ENCODE measurements at regions not wholly inside any gene's neighbourhood (a gene's known extent, or its start where the extent isn't known, plus 50 kb on each side); places are given as distances from the start of the nearest gene placed in this dataset.

DNA sequence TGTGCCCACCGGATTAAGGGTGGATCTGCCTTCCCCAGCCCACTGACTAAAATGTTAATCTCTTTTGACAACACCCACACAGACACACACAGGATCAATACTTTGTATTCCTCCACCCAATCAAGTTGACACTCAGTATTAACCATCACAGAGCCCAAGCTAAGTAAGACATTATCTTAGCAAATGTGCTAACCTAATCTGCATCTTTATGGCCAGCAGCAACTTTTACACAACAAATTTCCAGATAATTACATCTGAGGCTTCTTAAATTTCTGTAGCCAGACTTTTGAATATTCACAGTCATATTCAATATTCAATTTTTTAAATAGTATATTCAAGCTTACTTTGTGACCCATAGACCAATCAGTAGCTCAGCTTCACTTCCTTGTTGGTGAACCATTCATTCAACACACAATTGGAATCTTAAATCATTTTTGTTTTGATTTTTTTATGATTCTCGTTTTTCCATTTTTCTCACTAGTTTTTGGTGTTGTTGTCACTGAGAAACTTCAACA lies 594.2 kb downstream of the IPMK start:
- CTCF ChIA-PET = interaction anchor here (1.3 to 3.0 kb wide), 2 partner anchors 15 to 16 kb away, joined by 5 to 10 read pairs; no protein-coding TSS in a partner anchor

DNA sequence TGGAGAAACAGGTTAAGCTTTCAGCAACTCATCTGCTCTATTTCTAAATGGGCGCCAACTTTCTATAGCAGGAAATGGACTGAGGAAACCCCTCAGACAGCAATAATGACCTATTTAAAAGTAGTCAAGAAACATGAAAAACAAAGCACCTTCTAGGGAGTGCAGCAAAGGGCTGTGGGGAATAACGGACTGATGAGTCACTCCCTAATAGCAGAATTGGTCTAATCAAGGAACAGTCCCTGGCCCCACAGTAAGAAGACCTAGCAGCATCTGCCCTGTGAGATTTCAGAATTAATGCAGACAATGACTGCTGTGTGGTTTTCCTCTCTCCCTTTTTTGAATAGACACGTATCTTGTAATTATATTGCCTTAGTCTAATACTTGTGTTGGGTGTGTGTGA lies 602.9 kb downstream of the IPMK start:
- ChIA-PET RAD21 (ENCODE audit: unreplicated experiment) (no interaction called here), CTCF (no interaction called here), SMC1A (ENCODE audit: uncharacterized antibody, unreplicated experiment) (no interaction called here), POLR2A (no interaction called here)
- Histone ChIP-seq H3K79me2 (ENCODE audit: control insufficient read depth, insufficient read depth, low read length) (no peaks in the 10 kb centered on the region), H3K4me1 (ENCODE audit: control insufficient read depth, insufficient read depth, low read length) (no peaks in the 10 kb centered on the region), H2AFZ (ENCODE audit: control insufficient read depth, low read depth, low read length) (no peak overlapping the region), H3K4me3 (no peak overlapping the region), H3K4me2 (ENCODE audit: control insufficient read depth, insufficient read depth) (no peak overlapping the region), H3K9me3 (replicated peaks; ENCODE audit: control insufficient read depth, insufficient read depth, low read length) (no peaks in the 10 kb centered on the region), H3K27me3 (replicated peaks in 1 of 2; ENCODE audit: control insufficient read depth in 2 of 2, insufficient read depth in 2 of 2, low read length in 1 of 2) (no peaks in the 10 kb centered on the region), H3K9ac (ENCODE audit: control insufficient read depth, insufficient read depth, low read length) (no peak overlapping the region), H3K36me3 (ENCODE audit: control insufficient read depth in 2 of 2, insufficient read depth in 2 of 2, low read length in 1 of 2) (no peaks in the 10 kb centered on the region), H3K27ac (ENCODE audit: control insufficient read depth, insufficient read depth) (no peak overlapping the region), H4K20me1 (ENCODE audit: control insufficient read depth, insufficient read depth) (no peaks in the 10 kb centered on the region)
- intact Hi-C loops (cut with micrococcal nuclease; ENCODE audit: unreplicated experiment) (no loop called here), in situ Hi-C loops (cut with MboI) (no loop called here)
- BruUV-seq (replicated peaks) = no TSS peak
- ATAC-seq (peak; percentile 78), FAIRE-seq (no peak), DNase-seq (ENCODE audit: low read depth, low spot score) (no peak)
- 21% methylated on average over 3 of the region's 3 CpGs for WGBS (ENCODE audit: insufficient coverage, insufficient replicate concordance, low lambda C conversion rate, missing lambda C conversion rate)
- TF ChIP-seq STAT1 (conservative IDR thresholded peaks at IDR 0.05) (no peak), TARDBP (IDR thresholded peaks at IDR 0.05; ENCODE audit: borderline replicate concordance) (no peak), RBBP5 (conservative IDR thresholded peaks at IDR 0.05) (no peak), POU2F2 (IDR thresholded peaks at IDR 0.05; ENCODE audit: borderline replicate concordance, low read depth, low read length) (no peak), MYB (IDR thresholded peaks at IDR 0.05; ENCODE audit: borderline replicate concordance, low read depth, low read length) (no peak), PAX8 (IDR thresholded peaks at IDR 0.05) (no peak), RB1 (IDR thresholded peaks at IDR 0.05; ENCODE audit: borderline replicate concordance) (no peak), NR2F1 (conservative IDR thresholded peaks at IDR 0.05) (no peak), TBL1XR1 (IDR thresholded peaks at IDR 0.05; ENCODE audit: low read depth, low read length) (no peak)
- TF ChIP-seq, protein P1, sequence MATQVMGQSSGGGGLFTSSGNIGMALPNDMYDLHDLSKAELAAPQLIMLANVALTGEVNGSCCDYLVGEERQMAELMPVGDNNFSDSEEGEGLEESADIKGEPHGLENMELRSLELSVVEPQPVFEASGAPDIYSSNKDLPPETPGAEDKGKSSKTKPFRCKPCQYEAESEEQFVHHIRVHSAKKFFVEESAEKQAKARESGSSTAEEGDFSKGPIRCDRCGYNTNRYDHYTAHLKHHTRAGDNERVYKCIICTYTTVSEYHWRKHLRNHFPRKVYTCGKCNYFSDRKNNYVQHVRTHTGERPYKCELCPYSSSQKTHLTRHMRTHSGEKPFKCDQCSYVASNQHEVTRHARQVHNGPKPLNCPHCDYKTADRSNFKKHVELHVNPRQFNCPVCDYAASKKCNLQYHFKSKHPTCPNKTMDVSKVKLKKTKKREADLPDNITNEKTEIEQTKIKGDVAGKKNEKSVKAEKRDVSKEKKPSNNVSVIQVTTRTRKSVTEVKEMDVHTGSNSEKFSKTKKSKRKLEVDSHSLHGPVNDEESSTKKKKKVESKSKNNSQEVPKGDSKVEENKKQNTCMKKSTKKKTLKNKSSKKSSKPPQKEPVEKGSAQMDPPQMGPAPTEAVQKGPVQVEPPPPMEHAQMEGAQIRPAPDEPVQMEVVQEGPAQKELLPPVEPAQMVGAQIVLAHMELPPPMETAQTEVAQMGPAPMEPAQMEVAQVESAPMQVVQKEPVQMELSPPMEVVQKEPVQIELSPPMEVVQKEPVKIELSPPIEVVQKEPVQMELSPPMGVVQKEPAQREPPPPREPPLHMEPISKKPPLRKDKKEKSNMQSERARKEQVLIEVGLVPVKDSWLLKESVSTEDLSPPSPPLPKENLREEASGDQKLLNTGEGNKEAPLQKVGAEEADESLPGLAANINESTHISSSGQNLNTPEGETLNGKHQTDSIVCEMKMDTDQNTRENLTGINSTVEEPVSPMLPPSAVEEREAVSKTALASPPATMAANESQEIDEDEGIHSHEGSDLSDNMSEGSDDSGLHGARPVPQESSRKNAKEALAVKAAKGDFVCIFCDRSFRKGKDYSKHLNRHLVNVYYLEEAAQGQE (IDR thresholded peaks at IDR 0.05; ENCODE audit: low read depth, low read length) = no peak

More for the DNA sequence above, 594.2 kb downstream of the IPMK start:
- H2AFZ ChIP-seq (ENCODE audit: control insufficient read depth, low read depth, low read length) = no peak overlapping the region
- H3K4me1 ChIP-seq (ENCODE audit: control insufficient read depth, insufficient read depth, low read length) = no peaks in the 10 kb centered on the region
- no TSS peak for BruUV-seq (replicated peaks)
- 23% methylated on average over 2 of the region's 2 CpGs for WGBS (ENCODE audit: insufficient coverage, insufficient replicate concordance, low lambda C conversion rate, missing lambda C conversion rate)
- no peaks in the 10 kb centered on the region for H3K79me2 ChIP-seq (ENCODE audit: control insufficient read depth, insufficient read depth, low read length)
- H3K27ac ChIP-seq (ENCODE audit: control insufficient read depth, insufficient read depth) = no peak overlapping the region
- no peaks in the 10 kb centered on the region for H3K36me3 ChIP-seq (ENCODE audit: control insufficient read depth in 2 of 2, insufficient read depth in 2 of 2, low read length in 1 of 2)
- FAIRE-seq = no peak
- ChIA-PET SMC1A (ENCODE audit: uncharacterized antibody, unreplicated experiment) (no interaction called here), POLR2A (no interaction called here), RAD21 (ENCODE audit: unreplicated experiment) (no interaction called here)
- no peak for DNase-seq (ENCODE audit: low read depth, low spot score)
- no peak for TF ChIP-seq JUND (IDR thresholded peaks at IDR 0.05; ENCODE audit: low read depth, low read length)
- no peak for TF ChIP-seq CBFB (IDR thresholded peaks at IDR 0.05; ENCODE audit: low read depth)
- TF ChIP-seq SMARCA5 (IDR thresholded peaks at IDR 0.05) = no peak
- TF ChIP-seq SMC3 (IDR thresholded peaks at IDR 0.05; ENCODE audit: borderline replicate concordance, low read length) = no peak
- no peak for TF ChIP-seq ZNF217 (IDR thresholded peaks at IDR 0.05)
- TF ChIP-seq HDGF (IDR thresholded peaks at IDR 0.05) = no peak
- TF ChIP-seq, protein P2, sequence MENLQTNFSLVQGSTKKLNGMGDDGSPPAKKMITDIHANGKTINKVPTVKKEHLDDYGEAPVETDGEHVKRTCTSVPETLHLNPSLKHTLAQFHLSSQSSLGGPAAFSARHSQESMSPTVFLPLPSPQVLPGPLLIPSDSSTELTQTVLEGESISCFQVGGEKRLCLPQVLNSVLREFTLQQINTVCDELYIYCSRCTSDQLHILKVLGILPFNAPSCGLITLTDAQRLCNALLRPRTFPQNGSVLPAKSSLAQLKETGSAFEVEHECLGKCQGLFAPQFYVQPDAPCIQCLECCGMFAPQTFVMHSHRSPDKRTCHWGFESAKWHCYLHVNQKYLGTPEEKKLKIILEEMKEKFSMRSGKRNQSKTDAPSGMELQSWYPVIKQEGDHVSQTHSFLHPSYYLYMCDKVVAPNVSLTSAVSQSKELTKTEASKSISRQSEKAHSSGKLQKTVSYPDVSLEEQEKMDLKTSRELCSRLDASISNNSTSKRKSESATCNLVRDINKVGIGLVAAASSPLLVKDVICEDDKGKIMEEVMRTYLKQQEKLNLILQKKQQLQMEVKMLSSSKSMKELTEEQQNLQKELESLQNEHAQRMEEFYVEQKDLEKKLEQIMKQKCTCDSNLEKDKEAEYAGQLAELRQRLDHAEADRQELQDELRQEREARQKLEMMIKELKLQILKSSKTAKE (IDR thresholded peaks at IDR 0.05; ENCODE audit: low read depth, poor library complexity, severe bottlenecking) = no peak
- no peaks in the 10 kb centered on the region for H3K9me3 ChIP-seq (replicated peaks; ENCODE audit: control insufficient read depth, insufficient read depth, low read length)
- H3K9ac ChIP-seq (ENCODE audit: control insufficient read depth, insufficient read depth, low read length) = no peak overlapping the region
- H3K4me3 ChIP-seq = no peak overlapping the region
- intact Hi-C loops (cut with micrococcal nuclease; ENCODE audit: unreplicated experiment) (no loop called here), in situ Hi-C loops (cut with MboI) (no loop called here)
- ATAC-seq = no peak
- no peaks in the 10 kb centered on the region for H3K27me3 ChIP-seq (replicated peaks in 1 of 2; ENCODE audit: control insufficient read depth in 2 of 2, insufficient read depth in 2 of 2, low read length in 1 of 2)
- H4K20me1 ChIP-seq (ENCODE audit: control insufficient read depth, insufficient read depth) = no peaks in the 10 kb centered on the region
- H3K4me2 ChIP-seq (ENCODE audit: control insufficient read depth, insufficient read depth) = no peak overlapping the region

Data from GM12878 (cell line).